Stimulated activated CD8-positive, alpha-beta memory T cell treated with anti-CD3 and anti-CD28 coated beads, Interleukin-15, amount 100 ng/mL, for 4 hours (primary cell): ENCODE measurements at regions not wholly inside any gene's neighbourhood (a gene's known extent, or its start where the extent isn't known, plus 50 kb on each side); places are given as distances from the start of the nearest gene placed in this dataset.

ENCODE experiments used
- DNase-seq, 2 donors: peaks; one replicate each; pipeline ENCODE4 v3.0.0-alpha.2; 2020; ENCODE audit warnings: low read depth in 2 of 2

GRCh38 chr20:21836346-21836745 is 130.9 kb downstream of the PAX1 start:
- DNase-seq = no peak

DNA sequence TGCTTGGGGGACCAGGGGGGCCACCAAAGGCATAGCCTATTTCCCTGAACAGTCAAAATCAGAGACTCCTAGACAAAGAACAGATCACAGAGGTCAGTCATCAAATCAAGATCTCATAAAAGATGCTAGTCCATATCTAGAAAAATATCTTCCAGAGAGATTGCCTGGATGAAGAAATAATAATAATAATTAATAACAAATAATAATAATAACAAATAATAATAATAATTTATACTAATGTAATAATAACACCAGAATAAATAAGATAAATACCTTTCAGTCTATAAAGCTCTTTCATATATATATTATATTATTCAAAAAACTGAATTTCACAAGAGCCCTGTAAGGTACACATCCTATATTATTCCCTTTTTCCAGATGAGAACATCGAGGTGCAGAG is 129.6 kb downstream of the PAX1 start:
- DNase-seq = no peak

- DNase-seq = no peak
Measured at GRCh38 chr20:21832442-21833385, 127.2 kb downstream of the PAX1 start.

- DNase-seq = no peak
Measured at GRCh38 chr20:21826976-21827375, 121.5 kb downstream of the PAX1 start.

GRCh38 chr20:21821358-21821757 is 115.9 kb downstream of the PAX1 start:
- DNase-seq = no peak

DNA sequence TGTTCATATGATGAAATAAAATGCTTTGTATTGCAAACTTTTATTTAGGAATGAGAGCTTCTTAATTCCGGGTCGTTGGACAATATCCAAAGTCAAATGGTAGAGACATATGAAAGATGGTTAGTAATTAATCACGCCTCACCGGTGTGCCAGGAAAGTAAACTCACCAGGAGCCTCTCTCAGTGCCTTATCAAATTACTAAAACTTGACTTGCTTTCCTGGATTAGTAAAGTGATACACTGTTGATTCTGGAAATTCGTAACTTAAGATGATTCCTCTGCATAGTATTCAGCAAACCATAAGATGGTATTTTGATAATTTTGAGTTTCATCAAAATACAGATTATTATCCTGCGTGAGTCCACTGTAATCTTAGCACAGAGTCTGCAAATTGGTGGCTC is 115.2 kb downstream of the PAX1 start:
- DNase-seq = no peak

- DNase-seq = no peak
Measured at GRCh38 chr20:21820045-21820444, 114.6 kb downstream of the PAX1 start.

DNA sequence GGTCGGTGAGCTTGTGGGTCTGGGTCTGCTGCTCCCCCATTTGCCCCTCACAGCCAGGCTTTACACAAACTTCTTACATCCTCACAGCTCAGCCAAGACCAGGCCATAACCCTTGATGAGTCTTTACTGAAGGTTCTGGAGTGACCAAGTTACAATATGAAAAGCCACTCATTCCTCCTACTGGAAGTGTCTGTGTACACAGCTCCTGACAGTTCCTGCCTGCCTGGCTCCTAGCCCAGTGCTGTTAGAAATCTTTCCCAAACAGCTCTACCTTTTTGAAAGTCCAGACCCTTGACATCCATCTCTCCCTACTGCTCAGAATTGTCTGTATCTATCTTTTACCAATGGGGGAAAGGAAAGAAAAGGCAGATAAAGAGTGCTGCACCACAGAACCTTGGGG is 106.9 kb downstream of the PAX1 start:
- DNase-seq = no peak

DNA sequence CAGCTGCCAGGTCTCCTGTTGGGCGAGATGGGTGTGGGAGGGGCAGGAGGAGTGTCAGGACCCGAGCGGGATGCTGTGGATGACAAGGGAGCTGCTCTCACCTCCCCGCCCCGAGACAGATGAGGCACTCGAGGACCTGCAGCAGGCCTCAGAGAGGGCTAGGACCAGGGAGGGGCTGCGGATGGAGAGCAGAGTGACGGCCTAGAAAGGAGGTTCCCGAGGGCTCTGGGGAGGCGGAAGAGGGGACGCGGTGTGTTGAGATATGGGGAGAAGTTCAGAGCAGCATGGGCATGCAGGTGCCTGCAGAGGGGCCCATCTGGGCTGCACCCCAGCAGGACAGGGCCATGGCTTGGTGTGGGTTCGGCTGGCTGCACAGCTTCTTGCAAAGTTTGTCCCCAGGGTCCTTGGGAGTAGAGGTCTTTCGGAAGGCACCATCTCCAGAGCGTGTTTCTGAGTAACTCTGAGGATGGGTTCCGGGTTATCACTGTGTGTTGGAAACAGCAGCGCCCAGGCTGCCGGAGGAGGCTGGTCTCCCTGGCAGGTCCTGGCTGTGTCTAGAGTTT is 104.6 kb downstream of the PAX1 start:
- no peak for DNase-seq

- DNase-seq = no peak
Measured at GRCh38 chr20:21808863-21809664, 103.6 kb downstream of the PAX1 start.

GRCh38 chr20:21808139-21808538 is 102.7 kb downstream of the PAX1 start:
- DNase-seq = no peak

- no peak for DNase-seq
Measured at GRCh38 chr20:21804802-21805201, 99.3 kb downstream of the PAX1 start.

- DNase-seq = no peak
Measured at GRCh38 chr20:21801193-21801592, 95.7 kb downstream of the PAX1 start.

- DNase-seq = no peak
Measured at GRCh38 chr20:21798384-21798783, 92.9 kb downstream of the PAX1 start.

GRCh38 chr20:21796059-21796458 is 90.6 kb downstream of the PAX1 start:
- DNase-seq = no peak

DNA sequence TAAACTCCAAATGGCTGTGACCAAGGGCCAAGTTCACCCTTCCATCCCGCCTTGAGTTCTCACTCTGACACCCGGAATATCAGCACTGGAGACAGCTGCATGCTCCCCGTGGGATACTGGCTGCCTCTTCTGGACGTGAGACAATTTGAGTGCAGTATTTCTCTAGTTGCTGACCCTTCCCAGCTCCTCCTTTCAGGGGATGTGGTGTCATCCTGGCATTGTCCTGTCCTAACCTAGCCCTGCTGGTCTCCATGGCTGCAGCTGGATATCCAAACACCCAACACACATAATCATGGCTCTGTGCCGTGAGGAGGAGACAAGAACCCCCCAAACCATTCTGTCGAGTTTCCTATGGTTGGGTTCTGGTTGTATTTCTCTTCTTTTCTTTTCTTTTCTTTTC is 82.6 kb downstream of the PAX1 start:
- no peak for DNase-seq

DNA sequence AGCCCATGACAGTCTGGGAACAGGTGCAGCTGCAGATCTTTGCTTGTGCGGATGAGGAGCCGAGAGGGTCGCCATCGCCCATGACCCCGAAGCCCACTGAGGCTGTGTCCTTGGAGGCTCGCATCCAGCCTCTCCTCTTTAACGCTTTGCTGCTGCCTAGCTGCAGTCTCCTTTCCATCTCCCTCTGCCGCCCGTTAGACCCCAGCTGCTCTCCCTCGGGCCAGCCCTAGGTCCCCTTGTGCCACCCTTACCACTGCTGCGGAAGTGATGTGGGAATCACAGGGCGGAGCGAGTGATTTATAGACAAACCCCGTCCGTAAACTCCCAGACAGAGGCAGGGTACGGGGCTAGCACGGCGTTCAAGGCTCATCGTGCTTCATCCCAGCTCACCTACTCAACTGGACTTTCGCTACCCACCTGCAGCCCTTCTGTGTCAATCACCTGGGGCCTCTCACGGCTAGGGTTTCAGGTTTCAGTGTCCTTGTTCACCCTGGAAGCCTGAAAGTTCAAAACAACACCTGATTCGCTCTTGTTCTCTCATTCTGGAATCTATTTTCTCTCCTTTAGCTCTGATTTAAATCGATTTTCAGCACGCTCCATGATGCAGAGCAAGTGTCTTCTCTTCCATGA is 76.1 kb downstream of the PAX1 start:
- no peak for DNase-seq

DNA sequence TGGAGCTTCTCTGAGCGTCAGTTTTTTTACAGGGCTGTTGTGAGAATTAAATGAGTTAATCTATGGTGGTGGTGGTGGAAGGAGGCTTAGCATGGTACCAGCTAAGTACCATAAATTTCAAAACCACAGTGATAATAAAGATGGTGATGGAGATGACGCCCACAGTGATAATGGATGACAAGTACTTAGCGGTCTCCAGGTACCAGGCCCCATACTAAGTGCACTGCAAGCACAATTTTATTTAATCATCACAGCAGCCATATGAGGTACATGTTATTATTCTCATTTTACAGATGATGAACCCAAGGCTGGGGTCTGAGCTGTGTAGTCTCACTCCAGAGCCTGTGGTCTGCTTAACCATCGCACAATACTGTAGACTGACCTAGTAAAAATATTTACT is 75.1 kb downstream of the PAX1 start:
- DNase-seq = no peak
